A549 (cell line): ENCODE measurements at regions not wholly inside any gene's neighbourhood (a gene's known extent, or its start where the extent isn't known, plus 50 kb on each side); places are given as distances from the start of the nearest gene placed in this dataset.

Source experiments
- ATAC-seq, 2 experiments: fragments of 200-7000 bp in 1 of 2; fragments of >200 bp in 1 of 2; cut with Nextera tagmentation in 1 of 2; cut with Tn5 transposase in 1 of 2; 3 replicates each; pipeline versions ENCODE4 v1.8.0 to v1.9.1; 2018 to 2020; ENCODE audit warnings: mild to moderate bottlenecking in 1 of 2, moderate library complexity in 1 of 2
- CTCF ChIA-PET: fragments of 300-600 bp; sonication (Branson Sonifier 250); formaldehyde crosslinking; extraction: SDS; loops from one replicate; lab custom pipeline; 2021; ENCODE audit warnings: antibody characterized with exemption, inconsistent platforms; lab: Yijun Ruan, JAX
- POLR2A ChIA-PET: fragments of 350-600 bp; formaldehyde crosslinking; extraction: SDS; loops from one replicate; lab custom pipeline; 2021; ENCODE audit warnings: antibody characterized with exemption, inconsistent platforms; lab: Yijun Ruan, JAX
- DNase-seq, 2 experiments: peaks; one replicate each; pipeline versions ENCODE4 v3.0.0 to v3.0.0-alpha.2; 2011 to 2016; ENCODE audit warnings: low read depth in 1 of 2, low spot score in 1 of 2
- FAIRE-seq: peaks from 2 replicates; lab custom pipeline; 2011; peaks lifted over from hg19 to GRCh38; lab: Jason Lieb, UNC
- H3K27ac ChIP-seq, 2 experiments: fragments of >200 bp; sonication (Bioruptor Twin); formaldehyde crosslinking; 3 replicates each; pipeline ENCODE4 v1.5.1; 2016 to 2017
- H3K4me1 ChIP-seq: fragments of >200 bp; sonication (Bioruptor Twin); formaldehyde crosslinking; 3 replicates; pipeline ENCODE4 v1.6.1; 2016
- H3K4me2 ChIP-seq: fragments of >200 bp; sonication (Bioruptor Twin); formaldehyde crosslinking; 3 replicates; pipeline ENCODE4 v1.6.1; 2016
- H3K4me3 ChIP-seq: fragments of >200 bp; sonication (Bioruptor Twin); formaldehyde crosslinking; 3 replicates; pipeline ENCODE4 v1.5.1; 2016
- H3K9me3 ChIP-seq: fragments of >200 bp; sonication (Bioruptor Twin); formaldehyde crosslinking; 3 replicates; pipeline ENCODE4 v1.6.1; 2016
- CHD2 ChIP-seq: fragments of 150-350 bp; IDR thresholded peaks from 2 replicates; pipeline ENCODE4 v1.6.1; 2014; ENCODE audit warnings: low read length; ENCODE audit not compliant: partially characterized antibody
- EHF ChIP-seq: fragments of 250-450 bp; sonication (Bioruptor Pico); IDR thresholded peaks from 2 replicates; pipeline ENCODE4 v1.5.0; 2020; ENCODE audit warnings: mild to moderate bottlenecking
- EHMT2 ChIP-seq: fragments of 200-600 bp; sonication (generic); IDR thresholded peaks from 2 replicates; pipeline ENCODE4 v1.6.1; 2016; ENCODE audit warnings: antibody characterized with exemption, low read depth, mild to moderate bottlenecking, moderate library complexity
- HDAC2 ChIP-seq: fragments of 200-600 bp; sonication (generic); IDR thresholded peaks from 2 replicates; pipeline ENCODE4 v1.6.1; 2016
- HOXB5 ChIP-seq: fragments of 250-450 bp; sonication (Bioruptor Pico); IDR thresholded peaks from 2 replicates; pipeline ENCODE4 v1.5.0; 2020; ENCODE audit warnings: mild to moderate bottlenecking, moderate library complexity
- KDM1A ChIP-seq: fragments of 200-600 bp; sonication (generic); IDR thresholded peaks from 2 replicates; pipeline ENCODE4 v1.6.1; 2016; ENCODE audit warnings: low read depth, mild to moderate bottlenecking
- MAFK ChIP-seq: fragments of 450-650 bp; IDR thresholded peaks from 2 replicates; pipeline ENCODE4 v1.6.1; 2014; ENCODE audit not compliant: partially characterized antibody
- MAZ ChIP-seq: fragments of 150-350 bp; IDR thresholded peaks from 2 replicates; pipeline ENCODE4 v1.6.1; 2014; ENCODE audit warnings: antibody characterized with exemption, low read depth, low read length, borderline replicate concordance
- NPAS2 ChIP-seq: fragments of 250-450 bp; sonication (Bioruptor Pico); IDR thresholded peaks from 2 replicates; pipeline ENCODE4 v1.8.0; 2022; ENCODE audit warnings: mild to moderate bottlenecking, moderate library complexity, borderline replicate concordance
- POLR2A ChIP-seq: IDR thresholded peaks from 2 replicates; pipeline ENCODE4 v1.6.1; 2012; ENCODE audit warnings: mild to moderate bottlenecking, low read length
- RAD21 ChIP-seq, 2 experiments: fragments of >200 bp in 1 of 2; sonication (Bioruptor Twin) in 1 of 2; formaldehyde crosslinking in 1 of 2; IDR thresholded peaks in 1 of 2; conservative IDR thresholded peaks in 1 of 2; 2 replicates in 1 of 2; 3 replicates in 1 of 2; pipeline ENCODE4 v1.6.1; 2012 to 2018; ENCODE audit warnings: inconsistent platforms in 1 of 2
- RARB ChIP-seq: fragments of 250-450 bp; sonication (Bioruptor Pico); IDR thresholded peaks from 2 replicates; pipeline ENCODE4 v1.8.0; 2021; ENCODE audit warnings: mild to moderate bottlenecking, moderate library complexity
- RCOR1 ChIP-seq: fragments of 150-350 bp; IDR thresholded peaks from 2 replicates; pipeline ENCODE4 v1.6.1; 2014; ENCODE audit warnings: antibody characterized with exemption, low read length, low read depth
- RFX5 ChIP-seq: fragments of 450-650 bp; IDR thresholded peaks from 2 replicates; pipeline ENCODE4 v1.7.1; 2014; ENCODE audit warnings: antibody characterized with exemption, mild to moderate bottlenecking, moderate library complexity
- TFCP2L1 ChIP-seq: fragments of 250-450 bp; sonication (Bioruptor Pico); IDR thresholded peaks from 2 replicates; pipeline ENCODE4 v1.5.0; 2021; ENCODE audit warnings: mild to moderate bottlenecking
- TP53 ChIP-seq: fragments of 250-450 bp; sonication (Bioruptor Pico); IDR thresholded peaks from 2 replicates; pipeline ENCODE4 v1.5.0; 2021; ENCODE audit warnings: mild to moderate bottlenecking, moderate library complexity
- ZSCAN20 ChIP-seq: fragments of 250-450 bp; sonication (Bioruptor Pico); IDR thresholded peaks from 2 replicates; pipeline ENCODE4 v1.8.0; 2022; ENCODE audit warnings: mild to moderate bottlenecking, moderate library complexity
- WGBS: methylation state at CpG from one replicate; pipeline ENCODE4 v1.1.6; 2017; ENCODE audit errors: missing lambda C conversion rate; 5-methylcytosine and 5-hydroxymethylcytosine counted together
- TF ChIP-seq, protein P1 (sequence below): fragments of 250-450 bp; sonication (Bioruptor Pico); IDR thresholded peaks from 2 replicates; pipeline ENCODE4 v1.5.0; 2020; ENCODE audit warnings: low read depth, mild to moderate bottlenecking, moderate library complexity
- TF ChIP-seq, protein P2 (sequence below): fragments of 150-350 bp; IDR thresholded peaks from 2 replicates; pipeline ENCODE4 v1.6.1; 2014; ENCODE audit warnings: low read depth, mild to moderate bottlenecking, low read length
- TF ChIP-seq, protein P3 (sequence below): IDR thresholded peaks from 2 replicates; pipeline ENCODE4 v1.6.1; 2012

DNA sequence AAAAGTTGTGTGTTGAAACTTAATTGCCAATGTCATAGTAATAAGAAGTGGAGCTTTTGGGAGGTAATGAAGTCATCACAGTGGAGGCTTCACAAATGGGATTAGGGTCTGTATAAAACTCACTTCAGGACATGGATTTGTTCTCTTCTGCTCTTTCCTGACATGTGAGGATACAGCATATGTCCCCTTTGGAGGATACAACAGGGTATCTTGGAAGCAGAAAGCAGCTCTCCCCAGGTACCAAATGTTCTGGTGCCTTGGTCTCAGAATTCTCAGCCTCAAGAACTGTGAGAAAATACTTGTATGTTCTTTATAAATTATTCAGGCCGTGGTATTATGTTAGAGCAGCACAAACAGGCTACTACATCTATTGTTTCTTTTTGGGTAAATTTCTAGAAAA lies 210.9 kb downstream of the DIPK2A start:
- CTCF ChIA-PET, result no interaction called here
- TF ChIP-seq POLR2A (no peak), EHF (CRISPR knock-in tag) (no peak), TP53 (CRISPR knock-in tag) (no peak), MAZ (no peak), HOXB5 (no peak)
- TF ChIP-seq, protein P1, sequence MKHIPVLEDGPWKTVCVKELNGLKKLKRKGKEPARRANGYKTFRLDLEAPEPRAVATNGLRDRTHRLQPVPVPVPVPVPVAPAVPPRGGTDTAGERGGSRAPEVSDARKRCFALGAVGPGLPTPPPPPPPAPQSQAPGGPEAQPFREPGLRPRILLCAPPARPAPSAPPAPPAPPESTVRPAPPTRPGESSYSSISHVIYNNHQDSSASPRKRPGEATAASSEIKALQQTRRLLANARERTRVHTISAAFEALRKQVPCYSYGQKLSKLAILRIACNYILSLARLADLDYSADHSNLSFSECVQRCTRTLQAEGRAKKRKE (CRISPR knock-in tag), result no peak
- TF ChIP-seq, all 56 proteins: peak for 0
- no peak for FAIRE-seq
- ATAC-seq, result no peak
- DNase-seq, result no peak
- POLR2A ChIA-PET, result no interaction called here
- no peaks in the 10 kb centered on the region for H3K9me3 ChIP-seq
- 0% methylated on average over 1 of the region's 1 CpG for WGBS
- H3K4me1 ChIP-seq, result no peaks in the 10 kb centered on the region
- H3K4me3 ChIP-seq, result no peak overlapping the region
- H3K4me2 ChIP-seq, result no peak overlapping the region
- no peak overlapping the region for H3K27ac ChIP-seq

DNA sequence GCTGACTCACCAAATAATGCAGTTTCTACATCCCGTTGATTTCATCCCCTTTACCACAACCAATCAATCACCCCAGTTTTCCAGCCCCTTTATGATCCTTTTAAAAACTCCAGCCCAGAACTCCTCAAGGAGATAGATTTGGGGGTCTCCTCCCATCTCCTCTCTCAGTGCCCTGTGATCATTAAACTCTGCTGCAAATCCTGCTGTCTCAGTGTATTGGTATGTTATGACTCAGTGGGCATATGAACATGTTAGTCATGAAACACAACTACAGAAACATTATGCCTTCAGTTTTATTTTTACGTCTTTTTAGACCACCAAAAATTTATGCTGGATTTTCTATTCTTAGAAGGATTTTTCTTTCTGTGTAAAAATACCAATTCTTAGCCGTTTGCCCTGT lies 213.7 kb downstream of the DIPK2A start:
- ChIA-PET CTCF (no interaction called here), POLR2A (no interaction called here)
- WGBS, result 2% methylated on average over 3 of the region's 3 CpGs
- Histone ChIP-seq H3K4me1 (no peaks in the 10 kb centered on the region), H3K9me3 (no peaks in the 10 kb centered on the region), H3K27ac (no peak overlapping the region), H3K4me2 (no peak overlapping the region), H3K4me3 (no peak overlapping the region)
- FAIRE-seq (no peak), ATAC-seq (no peak), DNase-seq (no peak)
- TF ChIP-seq RAD21 (conservative IDR thresholded peaks at IDR 0.05 in 1 of 2, IDR thresholded peaks at IDR 0.05 in 1 of 2), result no peak
- no peak for TF ChIP-seq NPAS2 (CRISPR knock-in tag)
- TF ChIP-seq, protein P2, sequence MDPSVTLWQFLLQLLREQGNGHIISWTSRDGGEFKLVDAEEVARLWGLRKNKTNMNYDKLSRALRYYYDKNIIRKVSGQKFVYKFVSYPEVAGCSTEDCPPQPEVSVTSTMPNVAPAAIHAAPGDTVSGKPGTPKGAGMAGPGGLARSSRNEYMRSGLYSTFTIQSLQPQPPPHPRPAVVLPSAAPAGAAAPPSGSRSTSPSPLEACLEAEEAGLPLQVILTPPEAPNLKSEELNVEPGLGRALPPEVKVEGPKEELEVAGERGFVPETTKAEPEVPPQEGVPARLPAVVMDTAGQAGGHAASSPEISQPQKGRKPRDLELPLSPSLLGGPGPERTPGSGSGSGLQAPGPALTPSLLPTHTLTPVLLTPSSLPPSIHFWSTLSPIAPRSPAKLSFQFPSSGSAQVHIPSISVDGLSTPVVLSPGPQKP, result no peak
- TF ChIP-seq CHD2, result no peak
- TF ChIP-seq KDM1A, result no peak
- no peak for TF ChIP-seq RFX5
- TF ChIP-seq HDAC2, result no peak
- no peak for TF ChIP-seq EHMT2
- no peak for TF ChIP-seq MAFK
- no peak for TF ChIP-seq RARB (CRISPR knock-in tag)

GRCh38 chr3:144187531-144188210 lies 216.0 kb downstream of the DIPK2A start:
- POLR2A ChIA-PET, result no interaction called here
- Histone ChIP-seq H3K4me3 (no peak overlapping the region), H3K4me1 (no peaks in the 10 kb centered on the region), H3K4me2 (no peak overlapping the region), H3K27ac (no peak overlapping the region), H3K9me3 (no peaks in the 10 kb centered on the region)
- no peak for FAIRE-seq
- CTCF ChIA-PET, result no interaction called here
- no peak for TF ChIP-seq RFX5
- ATAC-seq, result no peak
- DNase-seq, result no peak
- WGBS, result 14% methylated on average over 2 of the region's 2 CpGs

DNA sequence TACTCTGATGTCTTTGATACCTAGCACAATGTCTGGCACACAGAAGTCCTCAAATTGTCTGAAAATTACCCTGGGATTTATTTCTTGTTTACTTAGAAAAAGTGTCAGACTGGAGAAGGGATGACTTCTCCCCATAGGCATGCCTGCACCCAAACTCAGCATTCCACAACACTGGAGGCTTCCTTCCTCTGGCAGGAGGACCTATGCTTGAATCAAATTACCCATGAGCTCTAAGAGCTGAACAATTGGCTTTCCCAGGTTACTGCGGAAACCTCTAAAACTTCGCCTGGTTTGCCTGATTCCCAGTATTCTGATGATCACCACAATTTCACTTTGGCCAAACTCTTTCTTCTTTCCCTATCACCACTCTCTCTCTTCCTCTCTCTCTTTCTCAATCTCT lies 217.4 kb downstream of the DIPK2A start:
- POLR2A ChIA-PET, result no interaction called here
- no peak for TF ChIP-seq RCOR1
- TF ChIP-seq, protein P3, sequence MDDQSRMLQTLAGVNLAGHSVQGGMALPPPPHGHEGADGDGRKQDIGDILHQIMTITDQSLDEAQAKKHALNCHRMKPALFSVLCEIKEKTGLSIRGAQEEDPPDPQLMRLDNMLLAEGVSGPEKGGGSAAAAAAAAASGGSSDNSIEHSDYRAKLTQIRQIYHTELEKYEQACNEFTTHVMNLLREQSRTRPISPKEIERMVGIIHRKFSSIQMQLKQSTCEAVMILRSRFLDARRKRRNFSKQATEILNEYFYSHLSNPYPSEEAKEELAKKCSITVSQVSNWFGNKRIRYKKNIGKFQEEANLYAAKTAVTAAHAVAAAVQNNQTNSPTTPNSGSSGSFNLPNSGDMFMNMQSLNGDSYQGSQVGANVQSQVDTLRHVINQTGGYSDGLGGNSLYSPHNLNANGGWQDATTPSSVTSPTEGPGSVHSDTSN, result no peak
- TF ChIP-seq ZSCAN20 (CRISPR knock-in tag), result no peak
- TF ChIP-seq TFCP2L1 (CRISPR knock-in tag), result no peak
- TF ChIP-seq, all 56 proteins: peak for 0
- no peak overlapping the region for H3K27ac ChIP-seq
- WGBS, result 32% methylated on average over 2 of the region's 2 CpGs
- CTCF ChIA-PET, result no interaction called here
- no peak for DNase-seq
- ATAC-seq, result no peak
- no peak for FAIRE-seq
- no peak overlapping the region for H3K4me2 ChIP-seq
- H3K9me3 ChIP-seq, result no peaks in the 10 kb centered on the region
- no peak overlapping the region for H3K4me3 ChIP-seq
- no peaks in the 10 kb centered on the region for H3K4me1 ChIP-seq
